Natural killer cell (primary cell): ENCODE measurements at regions not wholly inside any gene's neighbourhood (a gene's known extent, or its start where the extent isn't known, plus 50 kb on each side); places are given as distances from the start of the nearest gene placed in this dataset.

Experiments
- ATAC-seq, 3 donors: fragments of 150-1000 bp in 2 of 3; fragments of 200-7000 bp in 1 of 3; cut with Tn5 transposase; 1 replicate in 1 of 3; 2 replicates in 2 of 3; pipeline ENCODE4 v1.10.0; 2021; ENCODE audit warnings: mild to moderate bottlenecking in 2 of 3, moderate library complexity in 2 of 3
- DNase-seq, 2 donors: peaks; one replicate each; pipeline versions ENCODE4 v3.0.0 to v3.0.0-alpha.2; 2013 to 2021; ENCODE audit warnings: mixed read lengths in 1 of 2
- H3K27ac ChIP-seq: one replicate; pipeline ENCODE4 v1.5.1; 2013; ENCODE audit warnings: mild to moderate bottlenecking, low read length
- H3K27me3 ChIP-seq: one replicate; pipeline ENCODE4 v1.6.1; 2013; ENCODE audit warnings: low read length; ENCODE audit not compliant: control insufficient read depth, insufficient read depth
- H3K36me3 ChIP-seq: one replicate; pipeline ENCODE4 v1.6.1; 2013; ENCODE audit warnings: low read length; ENCODE audit not compliant: control insufficient read depth, insufficient read depth
- H3K4me1 ChIP-seq: one replicate; pipeline ENCODE4 v1.6.1; 2013; ENCODE audit warnings: low read length; ENCODE audit not compliant: control insufficient read depth, insufficient read depth
- H3K4me3 ChIP-seq: one replicate; pipeline ENCODE4 v1.5.1; 2013; ENCODE audit warnings: low read length
- H3K9me3 ChIP-seq: one replicate; pipeline ENCODE4 v1.6.1; 2013; ENCODE audit warnings: low read length; ENCODE audit not compliant: control insufficient read depth, insufficient read depth
- H3K27ac Mint-ChIP-seq, 2 donors: one replicate each; pipeline ENCODE4 v1.8.0; 2022; ENCODE audit warnings: mild to moderate bottlenecking in 2 of 2, mixed read lengths in 2 of 2, moderate library complexity in 1 of 2
- H3K27me3 Mint-ChIP-seq, 2 donors: one replicate each; pipeline ENCODE4 v1.8.0; 2022; ENCODE audit warnings: low read depth in 2 of 2, mixed read lengths in 2 of 2
- H3K36me3 Mint-ChIP-seq: one replicate; pipeline ENCODE4 v1.8.0; 2022; ENCODE audit warnings: mixed read lengths
- H3K4me1 Mint-ChIP-seq, 2 donors: one replicate each; pipeline ENCODE4 v1.8.0; 2022; ENCODE audit warnings: mixed read lengths in 2 of 2
- H3K4me3 Mint-ChIP-seq: one replicate; pipeline ENCODE4 v1.8.0; 2022; ENCODE audit warnings: mild to moderate bottlenecking, moderate library complexity, mixed read lengths
- H3K9me3 Mint-ChIP-seq, 2 donors: one replicate each; pipeline ENCODE4 v1.8.0; 2022; ENCODE audit warnings: mixed read lengths in 2 of 2
- CTCF ChIP-seq: fragments of 200-600 bp; IDR thresholded peaks from one replicate; pipeline ENCODE4 v1.8.0; 2022; ENCODE audit warnings: antibody characterized with exemption
- WGBS: methylation state at CpG from one replicate; pipeline ENCODE4 v1.1.7; 2013; ENCODE audit warnings: missing lambda C conversion rate; ENCODE audit not compliant: insufficient coverage; 5-methylcytosine and 5-hydroxymethylcytosine counted together
- intact Hi-C: fragments of 100-400 bp; cut with micrococcal nuclease; formaldehyde crosslinking; loops from one replicate; pipeline ENCODE4 v1.14.2; 2022

- WGBS = 89% methylated on average over 5 of the region's 5 CpGs
- no peaks in the 10 kb centered on the region for H3K27me3 ChIP-seq
- H3K4me1 ChIP-seq = peaks cover 9% of the 10 kb centered on the region
- no peak overlapping the region for H3K27ac ChIP-seq
- H3K36me3 ChIP-seq = no peaks in the 10 kb centered on the region
- no peaks in the 10 kb centered on the region for H3K27me3 Mint-ChIP-seq
- ATAC-seq (no peak), DNase-seq (no peak)
- H3K4me3 Mint-ChIP-seq = no peak overlapping the region
- no peaks in the 10 kb centered on the region for H3K9me3 Mint-ChIP-seq
- no peak for TF ChIP-seq CTCF
- no peak overlapping the region for H3K4me3 ChIP-seq
- H3K36me3 Mint-ChIP-seq = no peaks in the 10 kb centered on the region
- intact Hi-C loops = no loop called here
- H3K27ac Mint-ChIP-seq = no peak overlapping the region
- peaks cover 19 to 28% of the 10 kb centered on the region in 2 donors for H3K4me1 Mint-ChIP-seq
- H3K9me3 ChIP-seq = no peaks in the 10 kb centered on the region
Measured at GRCh38 chr2:37831081-37831780, 93.9 kb upstream of the RMDN2 start.

- no peaks in the 10 kb centered on the region for H3K36me3 Mint-ChIP-seq
- no peak overlapping the region for H3K27ac Mint-ChIP-seq
- WGBS = 50% methylated on average over 3 of the region's 3 CpGs
Measured at GRCh38 chr2:37832590-37833197, 92.4 kb upstream of the RMDN2 start.

GRCh38 chr2:37833423-37833822, 91.7 kb upstream of the RMDN2 start:
- H3K27ac Mint-ChIP-seq = no peak overlapping the region
- intact Hi-C loops = loop anchor here (2.0 kb wide), 1 partner anchor 43 kb away; no protein-coding TSS in a partner anchor
- no peaks in the 10 kb centered on the region for H3K36me3 Mint-ChIP-seq
- H3K4me3 ChIP-seq = no peak overlapping the region
- no peak overlapping the region for H3K27ac ChIP-seq
- no peak overlapping the region for H3K4me3 Mint-ChIP-seq
- peaks cover 9% of the 10 kb centered on the region for H3K4me1 ChIP-seq
- WGBS = 52% methylated on average over 6 of the region's 7 CpGs
- H3K36me3 ChIP-seq = no peaks in the 10 kb centered on the region
- peaks cover 0 to 2% of the 10 kb centered on the region in 2 donors for H3K27me3 Mint-ChIP-seq
- no peaks in the 10 kb centered on the region for H3K9me3 Mint-ChIP-seq
- no peaks in the 10 kb centered on the region for H3K27me3 ChIP-seq
- no peak for DNase-seq
- peak in 1 of 3 donors; percentile 73 for ATAC-seq
- no peaks in the 10 kb centered on the region for H3K9me3 ChIP-seq
- peaks cover 12 to 19% of the 10 kb centered on the region in 2 donors for H3K4me1 Mint-ChIP-seq
- TF ChIP-seq CTCF = no peak

More at GRCh38 chr2:37832590-37833197, 92.4 kb upstream of the RMDN2 start:
- peak; percentile 92 for TF ChIP-seq CTCF
- no peaks in the 10 kb centered on the region for H3K36me3 ChIP-seq
- H3K27ac ChIP-seq = no peak overlapping the region
- no peak overlapping the region for H3K4me3 ChIP-seq
- intact Hi-C loops = loop anchor here (1.0 to 2.0 kb wide), 4 partner anchors 44 to 436 kb away; no protein-coding TSS in a partner anchor
- no peaks in the 10 kb centered on the region for H3K9me3 Mint-ChIP-seq
- no peaks in the 10 kb centered on the region for H3K27me3 Mint-ChIP-seq
- H3K4me1 Mint-ChIP-seq = peaks cover 12 to 21% of the 10 kb centered on the region in 2 donors
- no peak overlapping the region for H3K4me3 Mint-ChIP-seq
- H3K4me1 ChIP-seq = peaks cover 9% of the 10 kb centered on the region
- H3K27me3 ChIP-seq = no peaks in the 10 kb centered on the region
- no peaks in the 10 kb centered on the region for H3K9me3 ChIP-seq
- ATAC-seq = peak; percentile 83 to 96 (median 94)
- DNase-seq = peak; percentile 72 to 88
